CD4-positive, alpha-beta T cell treated with Interleukin-4 for 1 hour (primary cell): ENCODE measurements at regions not wholly inside any gene's neighbourhood (a gene's known extent, or its start where the extent isn't known, plus 50 kb on each side); places are given as distances from the start of the nearest gene placed in this dataset.
"Not testable (repeated sequence)": the region's sequence is repeated elsewhere in the genome, so short reads cannot be mapped to it uniquely, and the experiment has no call there.

Experiments used
- DNase-seq, 2 donors: peaks; one replicate each; pipeline ENCODE4 v3.0.0-alpha.2; 2020 to 2022

- DNase-seq = no peak
Measured at GRCh38 chr4:18185491-18185890, 163.9 kb upstream of the LCORL start.

GRCh38 chr4:18180892-18181291 is 159.3 kb upstream of the LCORL start:
- no peak for DNase-seq

- no peak for DNase-seq
Measured at GRCh38 chr4:18180122-18180521, 158.6 kb upstream of the LCORL start.

- DNase-seq = no peak
Measured at GRCh38 chr4:18171896-18172295, 150.3 kb upstream of the LCORL start.

- DNase-seq = no peak
Measured at GRCh38 chr4:18167831-18168230, 146.3 kb upstream of the LCORL start.

GRCh38 chr4:18166925-18167324 is 145.4 kb upstream of the LCORL start:
- DNase-seq = no peak

GRCh38 chr4:18162453-18162852 is 140.9 kb upstream of the LCORL start:
- no peak for DNase-seq

GRCh38 chr4:18159117-18159912 is 137.8 kb upstream of the LCORL start:
- DNase-seq = not testable (repeated sequence)

GRCh38 chr4:18155067-18156041 is 133.8 kb upstream of the LCORL start:
- no peak for DNase-seq

GRCh38 chr4:18138076-18138665 is 116.6 kb upstream of the LCORL start:
- no peak for DNase-seq

- no peak for DNase-seq
Measured at GRCh38 chr4:18134111-18134510, 112.6 kb upstream of the LCORL start.

- DNase-seq = no peak
Measured at GRCh38 chr4:18130256-18130655, 108.7 kb upstream of the LCORL start.

- DNase-seq = no peak
Measured at GRCh38 chr4:18128241-18128640, 106.7 kb upstream of the LCORL start.

GRCh38 chr4:18127030-18127429 is 105.5 kb upstream of the LCORL start:
- DNase-seq = no peak

- DNase-seq = no peak
Measured at GRCh38 chr4:18113710-18114331, 92.3 kb upstream of the LCORL start.

GRCh38 chr4:18111081-18111480 is 89.5 kb upstream of the LCORL start:
- DNase-seq = no peak

- DNase-seq = no peak
Measured at GRCh38 chr4:18110099-18110498, 88.5 kb upstream of the LCORL start.

GRCh38 chr4:18109676-18110075 is 88.1 kb upstream of the LCORL start:
- DNase-seq = no peak

GRCh38 chr4:18107848-18108528 is 86.4 kb upstream of the LCORL start:
- not testable (repeated sequence) for DNase-seq

GRCh38 chr4:18106620-18107019 is 85.1 kb upstream of the LCORL start:
- DNase-seq = no peak

- no peak for DNase-seq
Measured at GRCh38 chr4:18105030-18106011, 83.8 kb upstream of the LCORL start.
